Lung (tissue), 11 donors: ENCODE measurements at regions not wholly inside any gene's neighbourhood (a gene's known extent, or its start where the extent isn't known, plus 50 kb on each side); places are given as distances from the start of the nearest gene placed in this dataset.

ENCODE experiments used
- ATAC-seq: fragments of 200-7000 bp; cut with Tn5 transposase; one replicate; pipeline ENCODE4 v1.9.1; 2020; ENCODE audit warnings: moderate number of reproducible peaks; ENCODE audit not compliant: insufficient read depth, low FRiP score
- DNase-seq, 3 donors: peaks; one replicate each; pipeline ENCODE4 v3.0.0-alpha.2; 2013 to 2017
- H3K27ac ChIP-seq, 2 donors: one replicate each; pipeline ENCODE4 v1.5.1; 2013; ENCODE audit warnings: mild to moderate bottlenecking in 2 of 2, moderate library complexity in 2 of 2, control low read depth in 1 of 2, inconsistent platforms in 1 of 2, low read depth in 1 of 2, low read length in 1 of 2
- H3K27me3 ChIP-seq, 3 donors: one replicate each; pipeline ENCODE4 v1.5.1; 2013; ENCODE audit warnings: low read length in 2 of 3; ENCODE audit not compliant: control insufficient read depth in 3 of 3, insufficient read depth in 3 of 3
- H3K36me3 ChIP-seq, 4 donors: one replicate each; pipeline ENCODE4 v1.5.1; 2013; ENCODE audit warnings: low read length in 4 of 4, mild to moderate bottlenecking in 1 of 4, moderate library complexity in 1 of 4; ENCODE audit not compliant: control insufficient read depth in 4 of 4, insufficient read depth in 4 of 4
- H3K4me1 ChIP-seq, 5 donors: one replicate each; pipeline ENCODE4 v1.5.1; 2013; ENCODE audit warnings: low read length in 5 of 5, mild to moderate bottlenecking in 2 of 5, moderate library complexity in 1 of 5; ENCODE audit not compliant: control insufficient read depth in 5 of 5, insufficient read depth in 5 of 5
- H3K4me3 ChIP-seq: one replicate; pipeline ENCODE4 v1.5.1; 2013; ENCODE audit warnings: mild to moderate bottlenecking, control low read depth, moderate library complexity
- H3K9ac ChIP-seq, 2 donors: one replicate each; pipeline ENCODE4 v1.5.1; 2013; ENCODE audit warnings: low read length in 2 of 2, control low read depth in 1 of 2; ENCODE audit not compliant: insufficient read depth in 1 of 2
- H3K9me3 ChIP-seq, 4 donors: one replicate each; pipeline ENCODE4 v1.5.1; 2013; ENCODE audit warnings: low read length in 3 of 4, mild to moderate bottlenecking in 1 of 4, moderate library complexity in 1 of 4; ENCODE audit not compliant: control insufficient read depth in 4 of 4, insufficient read depth in 3 of 4
- WGBS, 2 donors: extraction: QIAGEN DNeasy Blood & Tissue Kit; methylation state at CpG; one replicate each; pipeline ENCODE4 v1.1.7; 2013; 5-methylcytosine and 5-hydroxymethylcytosine counted together
- TF ChIP-seq, protein P1 (sequence below): IDR thresholded peaks from 2 replicates; pipeline ENCODE4 v1.5.1; 2012; ENCODE audit warnings: mild to moderate bottlenecking; ENCODE audit errors: control extremely low read depth, extremely low read depth
- donor health status: control.
- donor health status: control.
- donor health status: Bipolar disorder and iron deficiency.
- donor health status: healthy.
- donor health status: DM: yes; HTN: yes; CAD: no.

DNA sequence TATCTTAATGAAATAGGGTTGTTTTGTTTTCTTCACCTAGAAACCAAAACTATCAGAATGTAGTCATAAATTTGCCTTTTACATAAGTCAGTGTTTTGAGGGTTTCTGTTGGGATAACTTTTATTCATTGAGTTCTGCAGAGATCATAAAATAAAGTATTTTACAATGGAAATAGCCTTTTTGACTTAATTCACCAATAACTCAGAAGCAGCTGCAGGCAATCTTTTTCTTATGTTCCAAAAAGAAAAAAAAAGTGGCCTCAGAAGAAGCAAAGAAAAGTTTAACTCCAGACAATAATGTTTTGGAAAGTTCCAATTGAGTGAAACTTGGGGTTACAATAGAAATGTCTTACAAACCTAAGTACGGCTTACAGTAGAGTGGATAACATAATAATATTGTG, 491.7 kb upstream of the NRP1 start:
- TF ChIP-seq, protein P1, sequence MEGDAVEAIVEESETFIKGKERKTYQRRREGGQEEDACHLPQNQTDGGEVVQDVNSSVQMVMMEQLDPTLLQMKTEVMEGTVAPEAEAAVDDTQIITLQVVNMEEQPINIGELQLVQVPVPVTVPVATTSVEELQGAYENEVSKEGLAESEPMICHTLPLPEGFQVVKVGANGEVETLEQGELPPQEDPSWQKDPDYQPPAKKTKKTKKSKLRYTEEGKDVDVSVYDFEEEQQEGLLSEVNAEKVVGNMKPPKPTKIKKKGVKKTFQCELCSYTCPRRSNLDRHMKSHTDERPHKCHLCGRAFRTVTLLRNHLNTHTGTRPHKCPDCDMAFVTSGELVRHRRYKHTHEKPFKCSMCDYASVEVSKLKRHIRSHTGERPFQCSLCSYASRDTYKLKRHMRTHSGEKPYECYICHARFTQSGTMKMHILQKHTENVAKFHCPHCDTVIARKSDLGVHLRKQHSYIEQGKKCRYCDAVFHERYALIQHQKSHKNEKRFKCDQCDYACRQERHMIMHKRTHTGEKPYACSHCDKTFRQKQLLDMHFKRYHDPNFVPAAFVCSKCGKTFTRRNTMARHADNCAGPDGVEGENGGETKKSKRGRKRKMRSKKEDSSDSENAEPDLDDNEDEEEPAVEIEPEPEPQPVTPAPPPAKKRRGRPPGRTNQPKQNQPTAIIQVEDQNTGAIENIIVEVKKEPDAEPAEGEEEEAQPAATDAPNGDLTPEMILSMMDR, result no peak
- Histone ChIP-seq H3K9me3 (no peaks in the 10 kb centered on the region), H3K27me3 (no peaks in the 10 kb centered on the region), H3K4me3 (no peak overlapping the region), H3K27ac (no peak overlapping the region), H3K4me1 (no peaks in the 10 kb centered on the region), H3K9ac (no peak overlapping the region), H3K36me3 (no peaks in the 10 kb centered on the region)
- 94 to 98% methylated on average over 1 of the region's 1 CpG for WGBS, 2 donors
- ATAC-seq (no peak), DNase-seq (no peak)

DNA sequence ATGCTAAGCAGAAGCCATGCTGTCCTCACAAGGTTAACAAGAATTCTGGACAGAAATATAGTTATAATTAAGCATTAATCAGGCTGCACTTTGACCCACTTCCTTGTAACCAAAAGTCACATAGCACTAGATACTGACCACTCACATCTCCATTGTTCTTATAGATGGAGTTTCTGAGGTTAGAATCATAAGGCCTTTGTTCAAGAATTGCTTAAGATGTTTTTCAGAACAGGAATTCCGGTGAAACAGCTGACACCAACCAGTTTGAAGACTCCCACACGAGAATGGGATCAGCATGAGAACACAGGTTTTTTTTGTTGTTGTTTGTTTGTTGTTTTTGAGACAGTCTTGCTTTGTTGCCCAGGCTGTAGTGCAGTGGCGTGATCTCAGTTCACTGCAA, 488.3 kb upstream of the NRP1 start:
- H3K4me3 ChIP-seq, result no peak overlapping the region
- WGBS, 2 donors, result 86 to 93% methylated on average over 3 of the region's 3 CpGs
- no peaks in the 10 kb centered on the region for H3K9me3 ChIP-seq
- no peak for ATAC-seq
- no peaks in the 10 kb centered on the region for H3K27me3 ChIP-seq
- H3K9ac ChIP-seq, result no peak overlapping the region
- TF ChIP-seq, protein P1, result no peak
- H3K36me3 ChIP-seq, result no peaks in the 10 kb centered on the region
- H3K4me1 ChIP-seq, result no peaks in the 10 kb centered on the region
- H3K27ac ChIP-seq, result no peak overlapping the region
- no peak for DNase-seq

DNA sequence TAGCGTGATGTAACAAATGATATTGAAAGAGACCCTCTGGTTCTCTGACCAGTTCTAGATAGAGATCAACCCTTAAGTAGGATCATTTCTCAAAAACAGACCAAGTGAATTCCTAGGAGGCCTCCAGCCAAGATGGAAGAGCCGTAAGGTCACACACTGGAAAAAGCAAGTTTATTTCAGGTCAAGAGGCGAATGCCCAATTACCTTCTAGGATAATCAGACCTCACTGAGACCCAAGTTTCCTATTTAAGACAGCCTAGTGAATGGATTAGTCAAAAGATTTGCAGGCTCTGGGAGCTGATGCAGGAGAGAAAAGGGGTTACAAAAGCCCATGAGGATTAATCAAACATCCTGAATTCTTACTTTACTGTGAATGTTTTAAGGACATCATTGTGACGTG, 486.1 kb upstream of the NRP1 start:
- Histone ChIP-seq H3K4me1 (no peaks in the 10 kb centered on the region), H3K9me3 (no peaks in the 10 kb centered on the region), H3K27me3 (no peaks in the 10 kb centered on the region), H3K27ac (no peak overlapping the region), H3K9ac (no peak overlapping the region), H3K4me3 (no peak overlapping the region), H3K36me3 (no peaks in the 10 kb centered on the region)
- DNase-seq, result no peak
- 71 to 96% methylated on average over 4 of the region's 4 CpGs for WGBS, 2 donors
- ATAC-seq, result no peak
- TF ChIP-seq, protein P1, result no peak

DNA sequence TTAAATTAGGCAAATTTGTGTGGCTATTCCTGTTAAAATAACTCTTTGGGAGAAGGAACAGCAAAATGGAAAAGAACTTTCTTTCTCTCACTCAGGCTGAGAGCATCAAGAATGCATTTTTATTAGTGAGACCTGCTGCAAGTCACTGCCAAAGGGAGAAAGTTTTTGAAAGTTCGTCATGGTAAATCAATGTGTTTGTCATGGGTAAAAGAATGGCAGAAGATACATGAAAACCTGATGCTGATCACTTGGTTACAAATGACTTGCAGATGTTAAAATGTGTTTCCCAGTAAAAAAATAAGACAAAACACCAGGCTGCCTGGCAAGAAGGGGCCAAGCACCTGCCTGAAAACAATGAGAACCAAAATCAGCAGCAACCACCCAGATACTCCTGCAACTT, 484.7 kb upstream of the NRP1 start:
- no peak for ATAC-seq
- H3K9ac ChIP-seq, result no peak overlapping the region
- H3K27me3 ChIP-seq, result no peaks in the 10 kb centered on the region
- DNase-seq, result no peak
- no peak overlapping the region for H3K27ac ChIP-seq
- H3K4me1 ChIP-seq, result no peaks in the 10 kb centered on the region
- TF ChIP-seq, protein P1, result no peak
- H3K36me3 ChIP-seq, result no peaks in the 10 kb centered on the region
- WGBS, 2 donors, result 71 to 84% methylated on average over 1 of the region's 1 CpG
- no peak overlapping the region for H3K4me3 ChIP-seq
- H3K9me3 ChIP-seq, result no peaks in the 10 kb centered on the region
